WI38 (cell line): ENCODE measurements at regions not wholly inside any gene's neighbourhood (a gene's known extent, or its start where the extent isn't known, plus 50 kb on each side); places are given as distances from the start of the nearest gene placed in this dataset.

Experiments
- H3K4me3 ChIP-seq: 2 replicates; pipeline ENCODE4 v1.5.1; 2011; ENCODE audit warnings: low read depth, mild to moderate bottlenecking, control low read depth, low read length
- TF ChIP-seq, protein P1 (sequence below): IDR thresholded peaks from 2 replicates; pipeline ENCODE4 v1.5.1; 2012; ENCODE audit warnings: low read depth, mild to moderate bottlenecking, control low read depth, low read length

DNA sequence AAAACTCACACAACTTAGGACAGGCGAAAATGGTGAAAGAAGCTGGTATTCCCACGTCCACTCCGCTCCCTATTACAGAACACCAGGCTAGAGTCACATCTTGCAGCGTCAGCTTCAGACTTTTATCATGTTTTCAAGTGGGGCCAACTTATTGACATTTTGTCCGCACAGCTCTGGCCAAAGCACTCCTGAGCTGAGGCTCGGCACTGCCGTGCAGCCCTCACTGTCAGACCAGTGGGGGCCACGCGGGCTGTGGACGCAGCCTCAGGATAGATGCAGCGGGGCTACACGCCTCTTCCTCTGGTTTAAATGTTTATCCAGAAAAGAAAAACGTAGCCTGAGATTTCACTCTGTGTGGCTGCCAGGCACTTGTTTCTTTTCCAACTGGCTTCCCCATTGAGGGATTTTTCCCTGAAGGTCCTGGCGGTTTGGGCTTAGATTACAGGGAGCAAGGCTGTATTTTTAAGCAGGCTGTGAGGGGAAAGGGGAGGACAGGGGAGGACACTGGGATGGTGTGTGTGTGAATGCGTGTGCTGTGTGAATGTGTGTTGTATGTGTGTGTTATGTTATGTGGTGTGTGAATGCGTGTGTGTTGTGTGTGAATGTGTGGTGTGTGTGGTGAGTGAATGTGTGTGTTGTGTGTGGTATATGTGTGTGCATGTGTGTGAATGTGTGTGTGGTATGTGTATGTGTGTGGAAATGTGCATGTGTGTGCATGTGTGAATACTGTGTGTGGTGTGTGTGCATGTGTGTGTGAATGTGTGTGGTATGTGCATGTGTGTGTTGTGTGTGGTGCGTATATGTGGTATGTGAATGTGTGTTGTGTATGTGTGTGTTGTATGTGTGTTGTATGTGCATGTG is 267.6 kb downstream of the DCDC2C start:
- no peak overlapping the region for H3K4me3 ChIP-seq
- TF ChIP-seq, protein P1, sequence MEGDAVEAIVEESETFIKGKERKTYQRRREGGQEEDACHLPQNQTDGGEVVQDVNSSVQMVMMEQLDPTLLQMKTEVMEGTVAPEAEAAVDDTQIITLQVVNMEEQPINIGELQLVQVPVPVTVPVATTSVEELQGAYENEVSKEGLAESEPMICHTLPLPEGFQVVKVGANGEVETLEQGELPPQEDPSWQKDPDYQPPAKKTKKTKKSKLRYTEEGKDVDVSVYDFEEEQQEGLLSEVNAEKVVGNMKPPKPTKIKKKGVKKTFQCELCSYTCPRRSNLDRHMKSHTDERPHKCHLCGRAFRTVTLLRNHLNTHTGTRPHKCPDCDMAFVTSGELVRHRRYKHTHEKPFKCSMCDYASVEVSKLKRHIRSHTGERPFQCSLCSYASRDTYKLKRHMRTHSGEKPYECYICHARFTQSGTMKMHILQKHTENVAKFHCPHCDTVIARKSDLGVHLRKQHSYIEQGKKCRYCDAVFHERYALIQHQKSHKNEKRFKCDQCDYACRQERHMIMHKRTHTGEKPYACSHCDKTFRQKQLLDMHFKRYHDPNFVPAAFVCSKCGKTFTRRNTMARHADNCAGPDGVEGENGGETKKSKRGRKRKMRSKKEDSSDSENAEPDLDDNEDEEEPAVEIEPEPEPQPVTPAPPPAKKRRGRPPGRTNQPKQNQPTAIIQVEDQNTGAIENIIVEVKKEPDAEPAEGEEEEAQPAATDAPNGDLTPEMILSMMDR: no peak

GRCh38 chr2:3971652-3972192 is 268.3 kb downstream of the DCDC2C start:
- TF ChIP-seq, protein P1: no peak

GRCh38 chr2:3972377-3972776 is 269.0 kb downstream of the DCDC2C start:
- TF ChIP-seq, protein P1: no peak
- H3K4me3 ChIP-seq: no peak overlapping the region

More at GRCh38 chr2:3971652-3972192, 268.3 kb downstream of the DCDC2C start:
- H3K4me3 ChIP-seq: no peak overlapping the region

DNA sequence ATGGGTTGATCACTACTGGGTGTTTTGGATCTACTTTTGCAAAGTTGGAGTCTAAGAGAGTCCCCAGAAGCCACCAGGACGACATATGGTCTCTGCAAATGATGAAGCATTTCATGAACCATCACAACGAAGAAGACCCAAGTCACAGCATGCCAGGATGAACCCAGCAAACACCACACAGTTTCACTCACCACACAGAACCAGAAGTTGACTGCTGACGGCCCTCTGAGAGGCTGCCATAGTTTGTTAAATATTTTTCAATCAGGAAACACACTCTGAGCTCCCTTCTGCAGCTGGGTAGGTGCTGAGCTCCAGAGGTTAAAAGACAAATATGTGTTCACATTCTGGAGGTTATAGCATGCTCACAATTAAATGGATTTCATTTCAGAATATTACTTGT is 271.4 kb downstream of the DCDC2C start:
- no peak overlapping the region for H3K4me3 ChIP-seq
- TF ChIP-seq, protein P1: no peak

DNA sequence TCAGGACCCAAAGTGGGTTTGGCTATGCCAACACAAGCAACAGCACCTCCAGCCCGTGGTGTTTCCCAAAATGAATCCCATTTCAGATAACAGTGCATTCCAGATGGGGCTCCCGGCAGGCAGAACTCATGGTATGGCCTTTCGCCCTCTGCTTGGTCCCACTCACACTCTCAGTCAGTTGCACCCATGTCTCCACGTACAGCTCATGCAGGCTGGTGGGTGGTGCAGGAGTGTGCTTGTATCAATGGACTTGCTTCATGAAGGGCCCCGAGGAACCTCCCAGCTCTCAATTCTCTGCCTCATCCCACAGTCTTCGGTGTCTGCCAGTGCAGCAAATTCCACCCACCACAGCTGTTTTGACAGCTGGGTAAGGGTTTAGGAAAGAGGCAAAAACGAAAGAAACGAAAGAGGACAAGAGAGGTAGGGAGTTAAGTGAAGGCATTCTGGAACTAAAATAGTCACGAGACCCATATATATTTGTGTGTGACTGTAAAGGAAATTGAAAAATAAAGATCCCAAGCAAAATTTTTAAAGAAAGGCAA is 278.1 kb downstream of the DCDC2C start:
- no peak overlapping the region for H3K4me3 ChIP-seq
- TF ChIP-seq, protein P1: no peak

DNA sequence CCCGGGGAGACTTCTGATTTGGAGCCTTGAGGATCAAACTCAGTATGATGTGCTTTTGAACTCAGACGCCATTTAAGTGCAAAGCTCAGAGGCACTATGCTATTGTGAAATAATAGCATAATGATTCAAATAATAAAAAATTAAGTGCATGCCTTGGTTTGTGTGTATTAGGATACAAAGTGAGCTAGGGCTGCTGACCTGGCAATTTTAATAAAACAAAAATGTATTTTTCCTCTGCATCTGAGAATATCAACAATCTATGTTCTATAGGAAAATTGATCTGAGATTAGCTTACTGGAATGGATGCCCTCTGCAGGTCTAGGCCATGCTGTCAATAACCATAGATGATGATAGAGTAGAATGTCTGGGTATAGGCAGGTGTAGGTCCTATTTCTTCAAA is 278.8 kb downstream of the DCDC2C start:
- TF ChIP-seq, protein P1: no peak
- H3K4me3 ChIP-seq: no peak overlapping the region

DNA sequence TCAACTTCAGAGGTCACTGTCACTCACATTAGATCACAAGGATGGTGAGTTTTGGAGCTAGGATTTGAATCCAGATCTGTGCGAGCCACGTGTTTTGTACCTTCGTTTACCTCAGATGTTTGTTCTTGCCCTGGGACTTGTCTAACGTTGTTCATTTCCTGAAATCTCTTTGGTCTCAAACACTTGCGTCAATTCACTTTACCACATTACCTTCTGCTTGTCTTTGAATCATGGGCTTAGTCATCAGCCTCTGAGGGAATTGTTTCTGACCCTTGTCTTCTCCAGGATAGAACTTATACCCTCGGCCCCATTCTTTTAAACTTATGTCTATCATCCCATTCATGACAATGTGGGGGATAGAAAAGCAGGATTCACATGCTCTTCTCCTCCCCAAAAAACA is 282.7 kb downstream of the DCDC2C start:
- H3K4me3 ChIP-seq: no peak overlapping the region
- TF ChIP-seq, protein P1: no peak
